Nephron progenitor cell (in vitro differentiated cells): ENCODE measurements at regions not wholly inside any gene's neighbourhood (a gene's known extent, or its start where the extent isn't known, plus 50 kb on each side); places are given as distances from the start of the nearest gene placed in this dataset.

ENCODE experiments used
- DNase-seq: peaks from one replicate; pipeline ENCODE4 v3.0.0; 2021
- H3K27ac Mint-ChIP-seq: 2 replicates; pipeline ENCODE4 v1.8.0; 2021; ENCODE audit warnings: mild to moderate bottlenecking, moderate library complexity, mixed read lengths
- H3K27me3 Mint-ChIP-seq: 2 replicates; pipeline ENCODE4 v1.8.0; 2021; ENCODE audit warnings: mild to moderate bottlenecking, low read depth, mixed read lengths; ENCODE audit not compliant: poor library complexity
- H3K36me3 Mint-ChIP-seq: 2 replicates; pipeline ENCODE4 v1.8.0; 2021; ENCODE audit warnings: low read depth, mixed read lengths
- H3K4me1 Mint-ChIP-seq: 2 replicates; pipeline ENCODE4 v1.8.0; 2021; ENCODE audit warnings: mixed read lengths
- H3K4me3 Mint-ChIP-seq: 2 replicates; pipeline ENCODE4 v1.8.0; 2021; ENCODE audit warnings: mild to moderate bottlenecking, moderate library complexity, mixed read lengths
- H3K9me3 Mint-ChIP-seq: 2 replicates; pipeline ENCODE4 v1.8.0; 2021; ENCODE audit warnings: mild to moderate bottlenecking, moderate library complexity, mixed read lengths
- TF ChIP-seq, protein P1 (sequence below): fragments of 200-600 bp; sonication (generic); IDR thresholded peaks from 2 replicates; pipeline ENCODE4 v1.5.0; 2021; ENCODE audit warnings: antibody characterized with exemption

DNA sequence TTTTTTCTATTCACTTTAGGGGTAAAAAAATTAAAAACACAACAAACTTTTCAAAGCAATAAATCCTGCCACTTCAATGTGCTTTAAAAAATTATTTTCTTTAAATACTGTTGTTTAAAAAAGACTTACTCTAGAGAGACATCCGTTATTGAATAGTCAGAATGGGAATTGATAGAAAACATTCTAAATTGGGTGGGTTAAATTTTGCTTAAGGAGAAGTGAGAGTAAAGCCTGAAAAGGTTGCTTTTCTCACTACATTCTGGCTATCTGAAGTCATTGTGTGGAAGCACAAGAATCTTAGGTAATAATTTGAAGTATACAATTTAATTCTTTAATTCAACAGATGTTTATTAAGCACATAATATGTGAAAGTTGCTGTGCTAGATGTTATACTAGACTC is 509.3 kb downstream of the NR2F1-AS1 start:
- H3K27ac Mint-ChIP-seq = no peak overlapping the region
- peaks cover 18% of the 10 kb centered on the region for H3K36me3 Mint-ChIP-seq
- TF ChIP-seq, protein P1, sequence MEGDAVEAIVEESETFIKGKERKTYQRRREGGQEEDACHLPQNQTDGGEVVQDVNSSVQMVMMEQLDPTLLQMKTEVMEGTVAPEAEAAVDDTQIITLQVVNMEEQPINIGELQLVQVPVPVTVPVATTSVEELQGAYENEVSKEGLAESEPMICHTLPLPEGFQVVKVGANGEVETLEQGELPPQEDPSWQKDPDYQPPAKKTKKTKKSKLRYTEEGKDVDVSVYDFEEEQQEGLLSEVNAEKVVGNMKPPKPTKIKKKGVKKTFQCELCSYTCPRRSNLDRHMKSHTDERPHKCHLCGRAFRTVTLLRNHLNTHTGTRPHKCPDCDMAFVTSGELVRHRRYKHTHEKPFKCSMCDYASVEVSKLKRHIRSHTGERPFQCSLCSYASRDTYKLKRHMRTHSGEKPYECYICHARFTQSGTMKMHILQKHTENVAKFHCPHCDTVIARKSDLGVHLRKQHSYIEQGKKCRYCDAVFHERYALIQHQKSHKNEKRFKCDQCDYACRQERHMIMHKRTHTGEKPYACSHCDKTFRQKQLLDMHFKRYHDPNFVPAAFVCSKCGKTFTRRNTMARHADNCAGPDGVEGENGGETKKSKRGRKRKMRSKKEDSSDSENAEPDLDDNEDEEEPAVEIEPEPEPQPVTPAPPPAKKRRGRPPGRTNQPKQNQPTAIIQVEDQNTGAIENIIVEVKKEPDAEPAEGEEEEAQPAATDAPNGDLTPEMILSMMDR = no peak

DNA sequence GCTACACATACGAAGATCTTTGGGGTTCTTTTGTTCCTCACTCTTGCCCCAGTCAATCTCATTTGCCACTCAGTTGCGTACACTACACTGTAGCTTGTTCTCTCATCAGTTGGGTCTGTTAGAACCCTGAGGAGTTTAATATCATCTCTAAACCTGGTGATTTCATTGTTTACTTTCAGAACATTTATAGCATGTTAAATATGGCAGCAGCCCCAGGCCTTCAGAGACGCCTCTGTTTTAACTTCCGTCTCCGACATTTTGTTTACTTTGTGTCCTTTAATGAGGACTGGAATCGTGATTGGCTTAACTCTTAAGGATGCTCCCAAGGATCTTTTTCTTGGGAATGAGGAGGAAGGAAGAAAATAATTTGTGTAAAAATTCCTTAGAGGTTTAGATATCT is 510.1 kb downstream of the NR2F1-AS1 start:
- no peak for DNase-seq
- no peak overlapping the region for H3K27ac Mint-ChIP-seq
- H3K27me3 Mint-ChIP-seq = peaks cover 4% of the 10 kb centered on the region
- H3K4me3 Mint-ChIP-seq = no peak overlapping the region
- TF ChIP-seq, protein P1 = no peak
- H3K9me3 Mint-ChIP-seq = peaks cover 7% of the 10 kb centered on the region
- H3K36me3 Mint-ChIP-seq = peaks cover 18% of the 10 kb centered on the region
- peaks cover 23% of the 10 kb centered on the region for H3K4me1 Mint-ChIP-seq

More for the DNA sequence above, 509.3 kb downstream of the NR2F1-AS1 start:
- peaks cover 7% of the 10 kb centered on the region for H3K9me3 Mint-ChIP-seq
- H3K4me1 Mint-ChIP-seq = peaks cover 23% of the 10 kb centered on the region
- DNase-seq = no peak
- peaks cover 4% of the 10 kb centered on the region for H3K27me3 Mint-ChIP-seq
- no peak overlapping the region for H3K4me3 Mint-ChIP-seq

DNA sequence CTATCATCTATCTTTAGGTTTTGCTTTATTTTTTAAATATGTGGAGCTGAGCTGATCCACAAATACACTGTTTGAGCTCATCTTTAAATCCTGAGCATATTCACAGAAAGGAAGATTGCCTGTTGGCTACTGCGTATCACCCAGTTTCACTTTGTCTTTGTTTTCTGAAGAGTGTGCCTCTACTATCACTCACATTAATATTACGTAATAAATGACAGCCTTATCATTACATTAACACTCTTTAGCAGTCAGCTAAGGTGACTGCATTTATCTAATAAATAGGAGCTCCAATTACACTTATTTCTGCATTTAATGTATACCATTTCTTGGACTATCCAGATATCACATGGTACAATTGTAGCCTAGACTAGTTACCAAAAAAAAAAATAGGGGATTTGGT is 511.7 kb downstream of the NR2F1-AS1 start:
- Mint-ChIP-seq H3K4me3 (no peak overlapping the region), H3K36me3 (peaks cover 24% of the 10 kb centered on the region), H3K9me3 (peaks cover 11% of the 10 kb centered on the region), H3K27me3 (peaks cover 4% of the 10 kb centered on the region), H3K4me1 (peaks cover 18% of the 10 kb centered on the region), H3K27ac (no peak overlapping the region)
- TF ChIP-seq, protein P1 = no peak
- DNase-seq = no peak

DNA sequence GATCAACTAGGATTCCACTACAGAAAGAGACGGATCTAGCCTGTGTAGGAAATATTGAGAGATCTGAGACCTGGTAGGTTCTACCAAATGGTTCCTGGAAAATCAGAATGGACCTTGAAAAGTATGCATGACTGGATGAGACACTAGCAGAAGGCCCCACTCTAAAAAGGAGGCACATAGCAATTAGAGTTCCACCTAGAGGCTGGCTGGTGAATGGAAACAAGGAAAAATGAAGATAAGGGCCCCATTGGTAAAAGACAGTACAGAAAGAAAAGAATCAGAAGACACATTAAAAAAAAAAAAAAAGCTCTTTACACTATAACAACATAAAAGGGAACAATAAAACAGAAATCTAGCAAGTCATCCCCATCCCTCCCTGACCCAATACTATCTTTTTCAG is 518.5 kb downstream of the NR2F1-AS1 start:
- Mint-ChIP-seq H3K27ac (no peak overlapping the region), H3K36me3 (peaks cover 21% of the 10 kb centered on the region), H3K4me1 (peaks cover 9% of the 10 kb centered on the region), H3K27me3 (peaks cover 4% of the 10 kb centered on the region), H3K4me3 (no peak overlapping the region), H3K9me3 (peaks cover 4% of the 10 kb centered on the region)
- DNase-seq = no peak
- TF ChIP-seq, protein P1 = no peak

DNA sequence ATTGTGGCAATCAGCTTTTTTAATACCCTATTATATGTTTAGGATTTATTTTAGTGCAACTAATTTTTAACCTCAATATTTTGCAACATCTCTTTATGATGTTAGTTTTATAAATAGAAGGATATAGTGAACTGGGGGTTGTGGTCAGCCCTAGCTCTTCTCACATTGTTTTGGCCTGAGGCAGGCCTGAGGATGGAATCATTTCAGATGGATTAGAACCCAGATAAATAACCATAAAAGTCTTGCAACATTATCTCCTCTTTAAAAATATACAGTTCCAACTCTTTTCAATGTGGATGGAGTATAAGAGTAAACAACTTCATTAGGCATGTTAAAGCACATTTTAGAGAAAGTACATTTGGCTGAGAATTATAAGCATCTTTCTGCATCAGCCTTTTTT is 522.7 kb downstream of the NR2F1-AS1 start:
- no peak overlapping the region for H3K4me3 Mint-ChIP-seq
- peaks cover 15% of the 10 kb centered on the region for H3K4me1 Mint-ChIP-seq
- no peak for DNase-seq
- peaks cover 4% of the 10 kb centered on the region for H3K27me3 Mint-ChIP-seq
- H3K36me3 Mint-ChIP-seq = peaks cover 18% of the 10 kb centered on the region
- no peak overlapping the region for H3K27ac Mint-ChIP-seq
- H3K9me3 Mint-ChIP-seq = peaks cover 15% of the 10 kb centered on the region
- TF ChIP-seq, protein P1 = no peak

DNA sequence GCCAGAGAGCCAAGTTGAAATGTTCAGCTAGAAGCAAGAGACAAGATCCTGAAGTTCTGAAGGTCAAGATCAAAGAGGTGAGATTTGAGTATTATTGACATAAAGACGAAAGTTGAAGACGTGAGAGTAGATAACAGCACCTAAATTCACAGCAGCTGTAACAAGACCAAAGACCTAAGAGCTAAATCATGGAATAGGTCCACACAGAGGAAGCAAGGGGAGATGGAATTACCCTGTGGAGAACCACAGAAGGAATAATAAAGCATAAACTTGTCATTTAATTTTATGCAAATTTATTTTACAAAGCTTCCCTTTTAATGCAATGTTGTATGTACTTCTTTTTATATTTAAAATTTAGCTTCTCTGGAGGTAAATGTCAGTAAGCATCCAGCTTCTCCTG is 523.7 kb downstream of the NR2F1-AS1 start:
- Mint-ChIP-seq H3K27me3 (peaks cover 4% of the 10 kb centered on the region), H3K4me3 (no peak overlapping the region), H3K9me3 (peaks cover 15% of the 10 kb centered on the region), H3K4me1 (peaks cover 15% of the 10 kb centered on the region), H3K36me3 (peaks cover 13% of the 10 kb centered on the region), H3K27ac (no peak overlapping the region)
- TF ChIP-seq, protein P1 = no peak
- no peak for DNase-seq
